ENCODE measurements at regions not wholly inside any gene's neighbourhood (a gene's known extent, or its start where the extent isn't known, plus 50 kb on each side); places are given as distances from the start of the nearest gene placed in this dataset.

DNA sequence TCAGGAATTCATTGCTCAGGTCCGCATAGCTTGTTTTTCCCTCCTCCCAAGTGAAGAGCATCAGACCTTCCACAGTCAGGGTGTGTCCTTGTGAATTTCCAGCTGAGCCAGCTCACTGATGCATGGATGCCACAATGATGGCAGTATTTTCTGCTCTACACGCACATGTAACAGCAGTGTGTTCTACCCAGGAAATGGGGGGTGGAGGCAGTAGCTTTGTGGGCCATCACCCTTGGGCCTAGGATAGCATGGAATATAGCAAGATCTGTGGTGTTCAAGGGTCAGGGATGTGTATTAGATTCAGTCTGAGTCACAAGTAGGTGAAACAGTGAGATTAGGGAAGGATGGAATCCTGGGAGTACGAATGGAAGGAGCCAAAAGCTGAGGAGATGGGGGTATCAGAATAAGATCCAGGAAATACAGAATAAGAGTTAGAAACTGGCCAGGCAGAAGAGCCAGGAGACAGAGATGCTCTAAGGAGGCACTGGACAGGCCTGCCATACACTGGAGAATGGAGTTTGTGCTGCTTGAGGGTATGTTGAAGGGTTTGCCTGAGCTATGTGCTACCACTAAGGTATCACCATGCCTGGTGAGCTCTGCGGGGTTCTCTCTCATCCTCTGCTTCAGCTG lies 90.6 kb upstream of the CNIH3 start:
- no peak for FAIRE-seq
- Histone ChIP-seq H2AFZ (ENCODE audit: low read depth, low read length) (peak overlapping the region; percentile 27), H3K36me3 (ENCODE audit: insufficient read depth, low read length) (no peaks in the 10 kb centered on the region), H3K27me3 (ENCODE audit: insufficient read depth, low read length) (no peaks in the 10 kb centered on the region), H3K79me2 (ENCODE audit: insufficient read depth, low read length) (no peaks in the 10 kb centered on the region), H3K9ac (ENCODE audit: low read length) (no peak overlapping the region), H4K20me1 (ENCODE audit: insufficient read depth, low read length) (no peaks in the 10 kb centered on the region), H3K27ac (ENCODE audit: low read depth, low read length) (peak overlapping the region; percentile 58), H3K9me3 (ENCODE audit: insufficient read depth, low read depth, low read length) (no peaks in the 10 kb centered on the region), H3K4me1 (ENCODE audit: insufficient read depth, low read length) (peaks cover 46% of the 10 kb centered on the region), H3K4me3 (ENCODE audit: insufficient read depth, low read depth, low read length) (no peak overlapping the region), H3K4me2 (ENCODE audit: low read length) (peak overlapping the region; percentile 62)
- Mint-ChIP-seq H3K9me3 (ENCODE audit: unreplicated experiment) (peaks cover 3% of the 10 kb centered on the region), H3K27me3 (ENCODE audit: low read depth, unreplicated experiment) (no peaks in the 10 kb centered on the region), H3K4me3 (ENCODE audit: unreplicated experiment) (no peak overlapping the region), H3K27ac (ENCODE audit: unreplicated experiment) (peak overlapping the region; percentile 49), H3K36me3 (ENCODE audit: low read depth, unreplicated experiment) (no peaks in the 10 kb centered on the region), H3K4me1 (ENCODE audit: low read depth, unreplicated experiment) (peaks cover 37% of the 10 kb centered on the region)
- peak; percentile 81 for DNase-seq (ENCODE audit: low read depth)
- TF ChIP-seq CTCF (IDR thresholded peaks at IDR 0.05; ENCODE audit: insufficient read depth, low read depth, low read length) (no peak), EZH2 (IDR thresholded peaks at IDR 0.05; ENCODE audit: insufficient read depth, low read length) (no peak)

- Histone ChIP-seq H3K4me1 (ENCODE audit: insufficient read depth, low read length) (peaks cover 46% of the 10 kb centered on the region), H4K20me1 (ENCODE audit: insufficient read depth, low read length) (no peaks in the 10 kb centered on the region), H3K27me3 (ENCODE audit: insufficient read depth, low read length) (no peaks in the 10 kb centered on the region), H3K79me2 (ENCODE audit: insufficient read depth, low read length) (no peaks in the 10 kb centered on the region), H2AFZ (ENCODE audit: low read depth, low read length) (no peak overlapping the region), H3K4me3 (ENCODE audit: insufficient read depth, low read depth, low read length) (no peak overlapping the region), H3K9me3 (ENCODE audit: insufficient read depth, low read depth, low read length) (no peaks in the 10 kb centered on the region), H3K36me3 (ENCODE audit: insufficient read depth, low read length) (no peaks in the 10 kb centered on the region), H3K4me2 (ENCODE audit: low read length) (no peak overlapping the region), H3K27ac (ENCODE audit: low read depth, low read length) (no peak overlapping the region), H3K9ac (ENCODE audit: low read length) (no peak overlapping the region)
- DNase-seq (ENCODE audit: low read depth) (no peak), FAIRE-seq (no peak)
- H3K4me3 Mint-ChIP-seq (ENCODE audit: unreplicated experiment): no peak overlapping the region
- H3K9me3 Mint-ChIP-seq (ENCODE audit: unreplicated experiment): no peaks in the 10 kb centered on the region
- TF ChIP-seq CTCF (IDR thresholded peaks at IDR 0.05; ENCODE audit: insufficient read depth, low read depth, low read length): no peak
- TF ChIP-seq EZH2 (IDR thresholded peaks at IDR 0.05; ENCODE audit: insufficient read depth, low read length): no peak
- no peak overlapping the region for H3K27ac Mint-ChIP-seq (ENCODE audit: unreplicated experiment)
- H3K27me3 Mint-ChIP-seq (ENCODE audit: low read depth, unreplicated experiment): no peaks in the 10 kb centered on the region
- H3K36me3 Mint-ChIP-seq (ENCODE audit: low read depth, unreplicated experiment): no peaks in the 10 kb centered on the region
- H3K4me1 Mint-ChIP-seq (ENCODE audit: low read depth, unreplicated experiment): peaks cover 34% of the 10 kb centered on the region
These were observed 89.3 kb upstream of the CNIH3 start for GRCh38 chr1:224526771-224527170.

- H3K27me3 ChIP-seq (ENCODE audit: insufficient read depth, low read length): no peaks in the 10 kb centered on the region
- no peaks in the 10 kb centered on the region for H4K20me1 ChIP-seq (ENCODE audit: insufficient read depth, low read length)
- H3K36me3 ChIP-seq (ENCODE audit: insufficient read depth, low read length): no peaks in the 10 kb centered on the region
- peak overlapping the region; percentile 47 for H3K27ac ChIP-seq (ENCODE audit: low read depth, low read length)
- H3K4me1 Mint-ChIP-seq (ENCODE audit: low read depth, unreplicated experiment): peaks cover 26% of the 10 kb centered on the region
- H3K4me3 ChIP-seq (ENCODE audit: insufficient read depth, low read depth, low read length): no peak overlapping the region
- H2AFZ ChIP-seq (ENCODE audit: low read depth, low read length): peak overlapping the region; percentile 47
- H3K4me1 ChIP-seq (ENCODE audit: insufficient read depth, low read length): peaks cover 37% of the 10 kb centered on the region
- H3K27me3 Mint-ChIP-seq (ENCODE audit: low read depth, unreplicated experiment): no peaks in the 10 kb centered on the region
- no peaks in the 10 kb centered on the region for H3K36me3 Mint-ChIP-seq (ENCODE audit: low read depth, unreplicated experiment)
- H3K9ac ChIP-seq (ENCODE audit: low read length): no peak overlapping the region
- H3K27ac Mint-ChIP-seq (ENCODE audit: unreplicated experiment): peak overlapping the region; percentile 88
- DNase-seq (ENCODE audit: low read depth): peak; percentile 89
- TF ChIP-seq EZH2 (IDR thresholded peaks at IDR 0.05; ENCODE audit: insufficient read depth, low read length) (no peak), CTCF (IDR thresholded peaks at IDR 0.05; ENCODE audit: insufficient read depth, low read depth, low read length) (no peak)
- peak overlapping the region; percentile 6 for H3K4me3 Mint-ChIP-seq (ENCODE audit: unreplicated experiment)
- no peaks in the 10 kb centered on the region for H3K9me3 Mint-ChIP-seq (ENCODE audit: unreplicated experiment)
- H3K4me2 ChIP-seq (ENCODE audit: low read length): peak overlapping the region; percentile 58
- no peaks in the 10 kb centered on the region for H3K79me2 ChIP-seq (ENCODE audit: insufficient read depth, low read length)
- H3K9me3 ChIP-seq (ENCODE audit: insufficient read depth, low read depth, low read length): no peaks in the 10 kb centered on the region
- FAIRE-seq: no peak
These were observed 87.2 kb upstream of the CNIH3 start for GRCh38 chr1:224528900-224529299.

Data from astrocyte (in vitro differentiated cells and primary cell).